ENCODE measurements at regions not wholly inside any gene's neighbourhood (a gene's known extent, or its start where the extent isn't known, plus 50 kb on each side); places are given as distances from the start of the nearest gene placed in this dataset.

DNA sequence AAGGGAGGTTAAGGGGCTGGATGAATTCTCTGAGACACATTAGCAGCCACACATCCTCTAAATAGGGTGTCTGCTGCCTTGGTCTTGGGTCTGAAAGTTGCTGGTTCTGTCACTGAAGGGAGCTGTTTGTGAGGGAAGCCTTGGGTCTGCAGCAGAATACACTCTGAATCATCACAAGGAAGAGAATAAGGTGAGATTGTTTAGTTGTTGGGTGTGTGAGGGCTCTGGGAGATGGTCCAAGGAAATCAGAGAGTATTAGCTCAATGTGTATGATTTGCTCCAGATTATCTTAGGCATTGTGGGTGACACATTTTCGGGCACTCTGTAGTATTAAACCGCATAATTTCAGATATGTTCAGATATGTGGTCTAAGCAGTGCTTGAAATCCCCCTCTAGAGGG lies 548.5 kb downstream of the SLC4A3 start:
- no peak overlapping the region for H3K27ac ChIP-seq
- TF ChIP-seq CTCF (conservative IDR thresholded peaks at IDR 0.05), result no peak

GRCh38 chr2:220178991-220179695 lies 551.7 kb downstream of the SLC4A3 start:
- H3K27ac ChIP-seq, result peak overlapping the region; percentile 10; the same call in 1 of the 2 replicates
- TF ChIP-seq CTCF (conservative IDR thresholded peaks at IDR 0.05), result no peak

DNA sequence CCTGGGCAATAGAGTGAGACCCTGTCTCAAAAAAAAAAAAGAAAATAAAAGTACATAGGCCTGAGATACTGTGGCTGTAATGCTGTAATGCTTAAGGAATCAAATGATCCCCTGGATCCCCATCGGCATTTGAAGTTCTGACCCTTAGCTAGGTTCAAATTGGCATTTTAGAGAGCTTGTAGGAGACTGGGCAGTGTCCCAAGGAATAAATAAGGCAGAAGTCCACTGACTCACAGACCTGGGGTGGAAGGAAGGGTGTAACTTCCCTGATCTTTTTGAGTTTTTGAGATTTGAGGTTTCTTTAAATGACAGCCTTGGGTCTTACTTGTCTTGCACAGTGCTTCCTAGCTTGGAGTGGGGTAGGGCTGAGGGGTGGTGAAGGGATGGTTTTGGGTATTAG lies 553.7 kb downstream of the SLC4A3 start:
- TF ChIP-seq CTCF (conservative IDR thresholded peaks at IDR 0.05), result no peak

DNA sequence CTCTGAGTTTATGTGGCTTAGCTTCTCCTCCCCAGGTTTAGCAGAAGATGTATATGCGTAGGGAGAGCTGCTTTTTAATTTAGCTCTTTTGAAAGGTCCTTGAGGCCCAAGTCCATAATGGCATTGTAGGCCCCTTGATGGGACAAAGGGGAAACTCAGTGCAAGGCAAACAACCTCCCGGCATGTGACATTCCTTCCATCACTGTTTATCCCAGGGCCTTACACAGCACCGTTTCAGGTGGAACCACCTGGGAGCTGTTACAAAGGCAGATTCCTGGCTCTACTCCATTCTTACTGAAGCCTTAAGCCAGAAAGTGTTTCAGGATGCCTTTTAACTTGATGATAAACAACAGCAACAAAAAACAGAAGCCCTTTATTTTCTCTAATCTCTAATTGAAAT lies 555.4 kb downstream of the SLC4A3 start:
- TF ChIP-seq CTCF (conservative IDR thresholded peaks at IDR 0.05), result no peak
- no peak overlapping the region for H3K27ac ChIP-seq

More for the DNA sequence above, 553.7 kb downstream of the SLC4A3 start:
- no peak overlapping the region for H3K27ac ChIP-seq

GRCh38 chr2:220185766-220186305 lies 558.4 kb downstream of the SLC4A3 start:
- TF ChIP-seq CTCF (conservative IDR thresholded peaks at IDR 0.05), result no peak
- no peak overlapping the region for H3K27ac ChIP-seq

DNA sequence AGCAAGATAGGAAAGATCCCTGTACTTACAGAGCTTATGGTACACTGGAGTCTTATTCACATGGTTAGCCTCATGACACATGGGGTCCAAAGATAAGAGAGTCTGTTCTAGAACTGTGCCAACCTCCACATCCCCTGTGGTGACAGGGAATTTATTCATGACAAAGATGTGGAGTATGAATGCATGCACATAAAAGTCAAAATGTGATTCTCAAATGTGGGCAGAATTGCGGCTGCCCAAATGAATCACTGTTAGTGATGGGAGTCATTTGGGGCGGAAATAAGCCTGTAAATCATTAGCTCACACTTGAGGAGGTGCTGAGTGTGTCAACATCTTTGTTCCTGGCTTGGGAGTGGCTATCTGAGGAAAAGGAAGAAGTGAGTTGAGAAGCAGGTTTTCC lies 560.6 kb downstream of the SLC4A3 start:
- TF ChIP-seq CTCF (conservative IDR thresholded peaks at IDR 0.05), result no peak
- no peak overlapping the region for H3K27ac ChIP-seq

- no peak overlapping the region for H3K27ac ChIP-seq
- no peak for TF ChIP-seq CTCF (conservative IDR thresholded peaks at IDR 0.05)
Measured at GRCh38 chr2:220191031-220191430, 563.6 kb downstream of the SLC4A3 start.

Measured in VCaP (cell line).